Liver (tissue), 3 donors: ENCODE measurements at regions not wholly inside any gene's neighbourhood (a gene's known extent, or its start where the extent isn't known, plus 50 kb on each side); places are given as distances from the start of the nearest gene placed in this dataset.

ENCODE experiments used
- EGR1 ChIP-seq, 2 donors: IDR thresholded peaks; 2 replicates each; pipeline ENCODE4 v1.6.1; 2016 to 2018; ENCODE audit warnings: antibody characterized with exemption in 2 of 2, low read depth in 2 of 2
- GABPA ChIP-seq, 2 donors: IDR thresholded peaks in 1 of 2; conservative IDR thresholded peaks in 1 of 2; 2 replicates each; pipeline ENCODE4 v1.6.1; 2016; ENCODE audit warnings: antibody characterized with exemption in 2 of 2, mild to moderate bottlenecking in 1 of 2, moderate library complexity in 1 of 2
- RAD21 ChIP-seq, 2 donors: IDR thresholded peaks; 2 replicates each; pipeline ENCODE4 v1.6.1; 2016; ENCODE audit warnings: antibody characterized with exemption in 2 of 2, mild to moderate bottlenecking in 2 of 2
- SP1 ChIP-seq: IDR thresholded peaks from 2 replicates; pipeline ENCODE4 v1.6.1; 2018; ENCODE audit warnings: antibody characterized with exemption, mild to moderate bottlenecking
- TF ChIP-seq, protein P1 (sequence below): IDR thresholded peaks from 2 replicates; pipeline ENCODE4 v1.6.1; 2016; ENCODE audit warnings: antibody characterized with exemption
- TF ChIP-seq, protein P2 (sequence below): fragments of 150-350 bp; IDR thresholded peaks from 2 replicates; pipeline ENCODE4 v1.5.1; 2017; ENCODE audit warnings: improper control_type of control experiment, low read depth, low read length; ENCODE audit not compliant: missing input control
- donor health status: healthy.
- donor health status: healthy.

DNA sequence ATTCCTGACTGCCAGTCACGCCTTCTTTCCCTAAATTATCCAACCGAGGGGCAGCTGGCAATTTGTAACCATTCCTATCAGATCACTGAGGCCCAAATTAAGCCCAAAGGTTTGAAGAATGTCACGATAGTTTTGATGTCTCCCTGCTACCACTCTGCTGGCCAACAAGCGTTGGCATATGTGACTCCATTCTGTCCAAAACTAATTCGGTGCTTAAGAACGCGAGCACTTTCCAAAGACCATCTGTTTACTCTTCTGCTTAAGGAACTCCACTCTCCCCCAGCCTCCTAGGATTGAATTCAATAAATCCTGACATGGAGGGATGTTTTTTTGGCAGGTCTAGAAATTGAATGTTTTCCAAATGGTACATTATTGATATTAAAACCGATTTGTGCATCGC, 131.5 kb upstream of the CTBP2 start:
- TF ChIP-seq GABPA (IDR thresholded peaks at IDR 0.05 in 1 of 2, conservative IDR thresholded peaks at IDR 0.05 in 1 of 2) (no peak), EGR1 (IDR thresholded peaks at IDR 0.05; ENCODE audit: low read depth in 2 of 2) (no peak), RAD21 (IDR thresholded peaks at IDR 0.05) (no peak), SP1 (no peak)
- TF ChIP-seq, protein P1, sequence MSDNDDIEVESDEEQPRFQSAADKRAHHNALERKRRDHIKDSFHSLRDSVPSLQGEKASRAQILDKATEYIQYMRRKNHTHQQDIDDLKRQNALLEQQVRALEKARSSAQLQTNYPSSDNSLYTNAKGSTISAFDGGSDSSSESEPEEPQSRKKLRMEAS = no peak
- TF ChIP-seq, protein P2, sequence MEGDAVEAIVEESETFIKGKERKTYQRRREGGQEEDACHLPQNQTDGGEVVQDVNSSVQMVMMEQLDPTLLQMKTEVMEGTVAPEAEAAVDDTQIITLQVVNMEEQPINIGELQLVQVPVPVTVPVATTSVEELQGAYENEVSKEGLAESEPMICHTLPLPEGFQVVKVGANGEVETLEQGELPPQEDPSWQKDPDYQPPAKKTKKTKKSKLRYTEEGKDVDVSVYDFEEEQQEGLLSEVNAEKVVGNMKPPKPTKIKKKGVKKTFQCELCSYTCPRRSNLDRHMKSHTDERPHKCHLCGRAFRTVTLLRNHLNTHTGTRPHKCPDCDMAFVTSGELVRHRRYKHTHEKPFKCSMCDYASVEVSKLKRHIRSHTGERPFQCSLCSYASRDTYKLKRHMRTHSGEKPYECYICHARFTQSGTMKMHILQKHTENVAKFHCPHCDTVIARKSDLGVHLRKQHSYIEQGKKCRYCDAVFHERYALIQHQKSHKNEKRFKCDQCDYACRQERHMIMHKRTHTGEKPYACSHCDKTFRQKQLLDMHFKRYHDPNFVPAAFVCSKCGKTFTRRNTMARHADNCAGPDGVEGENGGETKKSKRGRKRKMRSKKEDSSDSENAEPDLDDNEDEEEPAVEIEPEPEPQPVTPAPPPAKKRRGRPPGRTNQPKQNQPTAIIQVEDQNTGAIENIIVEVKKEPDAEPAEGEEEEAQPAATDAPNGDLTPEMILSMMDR = no peak
